K562 (cell line): ENCODE measurements at regions not wholly inside any gene's neighbourhood (a gene's known extent, or its start where the extent isn't known, plus 50 kb on each side); places are given as distances from the start of the nearest gene placed in this dataset.

Experiments used
- CREB1 ChIP-seq, 2 experiments: sonication (generic) in 1 of 2; formaldehyde crosslinking in 1 of 2; IDR thresholded peaks; 2 replicates each; pipeline versions ENCODE4 v1.6.1 to v1.8.0; 2012 to 2022; ENCODE audit warnings: inconsistent platforms in 1 of 2, mild to moderate bottlenecking in 1 of 2, missing genetic modification reagents in 1 of 2, moderate library complexity in 1 of 2
- MNT ChIP-seq, 2 experiments: fragments of 450-650 bp; conservative IDR thresholded peaks; 2 replicates each; pipeline ENCODE4 v1.6.1; 2017; ENCODE audit warnings: mild to moderate bottlenecking in 2 of 2, moderate library complexity in 2 of 2
- SP1 ChIP-seq: sonication (generic); formaldehyde crosslinking; IDR thresholded peaks from 2 replicates; pipeline ENCODE4 v1.8.1; 2022; ENCODE audit warnings: mild to moderate bottlenecking, missing genetic modification reagents
- ZBTB5 ChIP-seq: fragments of 450-650 bp; IDR thresholded peaks from 2 replicates; pipeline ENCODE4 v1.6.1; 2017; ENCODE audit warnings: antibody characterized with exemption
- ZNF146 ChIP-seq: IDR thresholded peaks from one replicate; pipeline ENCODE4 v1.6.1; 2018; ENCODE audit warnings: missing compliant biosample characterization; ENCODE audit not compliant: unreplicated experiment
- ZNF23 ChIP-seq: fragments of 250-450 bp; sonication (Bioruptor Pico); IDR thresholded peaks from 2 replicates; pipeline ENCODE4 v1.4.0; 2020; ENCODE audit warnings: mild to moderate bottlenecking
- ZNF444 ChIP-seq: fragments of 250-450 bp; sonication (Bioruptor Pico); IDR thresholded peaks from 2 replicates; pipeline ENCODE4 v1.4.0; 2020; ENCODE audit warnings: mild to moderate bottlenecking, moderate library complexity
- ZNF655 ChIP-seq: fragments of 250-450 bp; sonication (Bioruptor Pico); IDR thresholded peaks from 2 replicates; pipeline ENCODE4 v1.5.0; 2021

GRCh38 chr11:87739261-87739660 lies 436.0 kb downstream of the RAB38 start (continued):
- TF ChIP-seq ZBTB5 (no peak), ZNF23 (CRISPR knock-in tag) (no peak), ZNF444 (no peak), MNT (conservative IDR thresholded peaks at IDR 0.05) (no peak), ZNF655 (CRISPR knock-in tag) (no peak), SP1 (no peak), ZNF146 (CRISPR knock-in tag) (no peak), CREB1 (IDR thresholded peaks at IDR 0.05) (no peak), CREB1 (CRISPR knock-in tag; IDR thresholded peaks at IDR 0.05) (no peak)
